HG03342 (cell line): ENCODE measurements at regions not wholly inside any gene's neighbourhood (a gene's known extent, or its start where the extent isn't known, plus 50 kb on each side); places are given as distances from the start of the nearest gene placed in this dataset.
"Not testable (repeated sequence)": the region's sequence is repeated elsewhere in the genome, so short reads cannot be mapped to it uniquely, and the experiment has no call there.

Source experiments
- ATAC-seq: cut with Tn5 transposase; IDR thresholded peaks from one replicate; pipeline ENCODE4 v1.9.1; 2021; ENCODE audit warnings: mild to moderate bottlenecking, moderate library complexity; ENCODE audit not compliant: unreplicated experiment

DNA sequence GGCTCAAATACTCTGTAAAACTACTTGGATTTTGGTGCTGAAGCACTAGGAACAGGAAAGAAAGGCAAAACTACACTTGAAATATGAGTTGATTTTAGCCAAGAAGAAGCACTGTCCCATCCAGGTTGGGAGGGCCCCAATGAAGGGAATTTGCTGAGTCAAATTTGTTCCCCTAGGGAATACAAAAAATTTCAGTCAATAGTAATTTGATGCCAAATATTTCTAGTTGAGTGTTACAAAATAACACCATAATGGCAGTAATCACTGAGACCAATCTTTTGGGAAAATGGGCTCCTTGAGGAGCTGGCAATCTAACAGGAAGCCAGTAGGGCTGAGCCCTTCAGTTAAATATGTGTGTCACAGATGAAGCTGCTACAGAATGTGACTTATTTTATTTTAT lies 896.9 kb downstream of the DIPK2A start:
- ATAC-seq = no peak

DNA sequence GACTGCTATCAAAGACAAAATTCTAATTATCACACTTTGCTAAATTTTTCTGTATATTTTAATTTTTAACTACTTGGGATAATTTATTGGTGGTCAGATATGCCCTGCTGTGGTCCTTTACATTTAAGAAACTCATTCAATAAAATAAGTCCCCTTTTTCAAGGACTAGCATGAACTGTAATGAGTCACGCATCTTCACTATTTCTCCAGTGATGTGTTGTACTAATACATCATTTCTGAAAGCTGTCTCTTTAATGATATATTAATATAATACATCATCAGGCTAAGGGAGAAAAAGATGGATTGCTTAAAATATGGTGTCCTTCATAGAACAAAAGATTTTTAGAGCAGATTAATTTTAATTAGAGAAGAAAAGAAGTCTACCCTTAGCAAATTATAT lies 901.4 kb downstream of the DIPK2A start:
- ATAC-seq = no peak

DNA sequence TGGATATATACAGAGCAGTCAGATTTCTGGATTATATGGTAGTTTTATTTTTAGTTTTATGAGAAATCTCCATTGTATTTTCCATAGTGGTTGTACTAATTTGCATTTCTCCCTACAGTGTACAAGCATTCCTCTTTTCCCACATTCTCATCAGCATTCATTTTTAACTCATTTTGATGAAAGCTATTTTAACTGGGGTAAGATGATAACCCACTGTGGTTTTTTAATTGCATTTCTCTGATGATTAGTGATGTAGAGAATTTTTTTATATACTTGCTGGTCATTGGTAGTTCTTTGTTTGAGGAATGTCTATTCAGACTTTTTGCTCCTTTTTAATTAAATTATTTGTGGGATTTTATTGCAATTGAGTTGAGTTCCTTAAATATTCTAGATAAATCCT lies 903.6 kb downstream of the DIPK2A start:
- ATAC-seq = no peak

DNA sequence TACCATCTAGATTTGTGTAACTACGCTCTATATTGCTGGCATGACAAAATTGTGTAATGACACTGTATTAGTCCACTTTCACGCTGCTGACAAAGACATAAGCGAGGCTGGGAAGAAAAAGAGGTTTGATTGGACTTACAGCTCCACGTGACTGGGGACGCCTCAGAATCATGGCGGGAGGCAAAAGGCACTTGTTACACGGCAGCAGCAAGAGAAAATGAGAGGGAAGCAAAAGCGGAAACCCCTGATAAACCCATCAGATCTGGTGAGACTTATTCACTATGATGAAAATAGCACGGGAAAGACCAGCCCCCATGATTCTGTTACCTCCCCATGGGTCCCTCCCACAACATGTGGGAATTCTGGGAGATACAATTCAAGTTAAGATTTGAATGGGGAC lies 905.7 kb downstream of the DIPK2A start:
- ATAC-seq = no peak

DNA sequence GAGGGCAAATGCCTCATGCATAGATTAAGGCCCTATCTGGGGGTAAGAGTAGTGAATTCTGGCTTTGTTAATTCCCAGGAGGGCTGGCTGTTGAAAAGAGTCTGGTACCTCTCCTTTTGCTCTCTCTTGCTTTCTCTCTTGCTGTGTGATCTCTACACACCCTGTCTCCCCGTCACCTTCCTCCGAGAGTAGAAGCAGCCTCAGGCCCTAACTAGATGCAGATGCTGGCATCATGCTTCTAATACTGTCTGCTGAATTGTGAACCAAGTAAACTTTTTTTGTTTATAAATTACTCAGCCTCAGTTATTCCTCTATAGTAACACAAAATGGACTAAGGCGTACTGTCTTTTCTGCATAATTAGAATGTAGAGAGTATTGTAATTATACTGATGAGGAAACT lies 908.1 kb downstream of the DIPK2A start:
- no peak for ATAC-seq

DNA sequence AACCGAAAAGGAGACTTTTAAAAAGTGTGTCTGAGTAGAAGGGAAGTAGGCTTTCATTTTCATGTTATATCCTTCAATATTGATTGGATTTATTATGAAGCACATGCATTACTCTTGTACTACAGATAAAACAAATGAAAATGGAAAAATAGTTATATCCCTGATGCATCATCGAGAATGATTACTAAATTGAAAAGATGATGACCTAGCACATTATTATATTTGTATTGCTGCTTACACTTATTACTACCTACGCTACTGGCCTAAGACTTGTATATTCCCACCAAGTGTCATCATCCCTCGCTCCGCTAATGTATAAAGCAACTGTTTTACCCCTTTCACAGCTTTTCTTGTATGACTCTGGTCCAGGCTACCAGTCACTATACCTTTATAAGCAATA lies 922.4 kb downstream of the DIPK2A start:
- ATAC-seq = no peak

DNA sequence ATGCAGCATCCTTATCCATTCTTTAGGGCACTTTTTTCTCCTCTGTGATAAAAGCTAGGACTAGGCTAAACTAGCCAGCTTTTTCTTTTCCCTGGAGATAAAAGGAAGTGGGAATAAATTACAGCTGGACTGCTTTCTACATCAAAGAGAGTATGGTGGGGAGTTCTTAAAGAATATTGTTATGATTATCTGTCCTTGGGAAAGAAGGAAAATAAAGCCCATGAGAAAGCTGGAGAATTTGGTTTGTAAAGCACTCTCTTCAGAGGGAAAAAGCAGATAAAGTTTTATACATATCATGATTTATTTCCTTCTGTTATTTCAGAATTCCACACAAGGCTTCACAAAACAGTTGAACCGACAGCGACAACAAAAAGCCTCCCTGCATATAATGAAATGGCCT lies 923.0 kb downstream of the DIPK2A start:
- no peak for ATAC-seq

DNA sequence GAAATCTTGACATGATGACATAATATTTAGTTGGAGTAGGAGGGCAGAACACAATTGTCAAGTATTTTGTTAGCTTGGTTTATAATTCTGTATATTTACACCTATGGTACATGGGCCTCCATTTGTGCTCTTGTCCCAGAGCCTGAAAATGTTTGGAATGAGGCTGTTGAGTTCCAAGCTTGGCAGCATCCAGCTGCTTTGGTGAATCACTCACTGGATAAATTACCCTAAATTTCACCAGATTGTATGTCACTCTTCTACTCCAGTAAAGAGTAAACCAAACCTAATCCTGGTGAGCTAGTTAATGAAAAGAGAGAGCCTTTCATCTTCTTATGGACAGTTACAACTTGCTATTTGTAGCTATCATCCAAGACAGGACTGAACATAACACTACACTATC lies 928.7 kb downstream of the DIPK2A start:
- ATAC-seq = no peak

DNA sequence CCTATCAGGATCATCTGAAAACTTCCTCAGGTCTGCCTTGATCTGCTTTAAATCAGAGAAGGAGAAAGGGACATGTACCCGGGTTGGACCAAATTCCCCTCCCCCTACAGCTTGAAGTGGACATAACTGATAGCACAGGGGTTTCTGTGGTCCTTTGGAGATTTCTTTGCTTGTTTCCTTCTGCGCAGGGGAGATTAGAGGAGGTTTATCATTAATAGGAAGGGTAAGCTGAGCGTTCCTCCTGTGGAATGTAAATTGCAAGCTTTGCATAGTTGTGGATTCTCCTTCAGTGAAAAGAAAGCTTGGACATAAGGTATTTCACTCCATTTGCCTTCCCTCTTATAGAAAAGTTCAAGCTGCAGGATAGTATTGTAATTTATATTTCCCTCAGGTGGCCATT lies 936.0 kb downstream of the DIPK2A start:
- ATAC-seq = not testable (repeated sequence)

DNA sequence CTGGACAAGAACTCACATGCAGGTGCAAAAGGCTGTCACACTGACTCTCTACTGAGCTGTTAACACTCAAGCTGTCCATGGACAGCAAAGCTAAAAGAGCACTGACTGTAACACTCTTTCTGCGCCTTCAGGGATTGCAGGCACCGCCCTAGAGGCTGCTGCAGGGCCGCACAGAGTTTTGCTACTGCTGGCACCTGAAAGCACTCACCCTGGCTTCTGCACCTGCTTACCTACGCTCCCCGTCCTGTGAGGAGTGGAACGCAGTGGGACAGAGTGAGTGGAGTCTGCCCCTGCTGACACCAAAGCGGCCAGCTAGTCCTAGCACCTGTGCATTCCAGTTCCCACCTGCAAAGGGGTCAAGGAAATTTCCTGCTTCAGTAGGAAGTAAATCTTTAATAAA lies 941.3 kb downstream of the DIPK2A start:
- no peak for ATAC-seq

DNA sequence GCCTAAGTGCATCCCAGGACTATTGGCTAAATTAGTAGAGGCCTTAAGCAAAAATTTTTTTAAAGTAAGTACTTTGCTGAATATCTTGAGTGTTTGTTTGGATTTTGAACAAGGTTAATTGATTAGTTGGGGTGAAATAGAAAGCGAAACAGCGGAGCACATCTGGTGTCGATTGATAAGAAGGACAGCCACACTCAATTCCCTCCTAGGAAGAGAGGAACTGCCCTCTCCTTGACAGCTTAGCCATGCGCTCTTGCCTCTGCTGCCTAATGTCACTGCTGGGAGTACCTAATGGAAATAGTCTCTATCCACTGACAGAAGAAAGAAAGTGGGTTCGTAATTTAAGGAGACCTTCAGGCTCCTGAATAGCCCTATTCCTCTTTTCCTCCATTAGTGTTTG lies 943.6 kb downstream of the DIPK2A start:
- no peak for ATAC-seq

DNA sequence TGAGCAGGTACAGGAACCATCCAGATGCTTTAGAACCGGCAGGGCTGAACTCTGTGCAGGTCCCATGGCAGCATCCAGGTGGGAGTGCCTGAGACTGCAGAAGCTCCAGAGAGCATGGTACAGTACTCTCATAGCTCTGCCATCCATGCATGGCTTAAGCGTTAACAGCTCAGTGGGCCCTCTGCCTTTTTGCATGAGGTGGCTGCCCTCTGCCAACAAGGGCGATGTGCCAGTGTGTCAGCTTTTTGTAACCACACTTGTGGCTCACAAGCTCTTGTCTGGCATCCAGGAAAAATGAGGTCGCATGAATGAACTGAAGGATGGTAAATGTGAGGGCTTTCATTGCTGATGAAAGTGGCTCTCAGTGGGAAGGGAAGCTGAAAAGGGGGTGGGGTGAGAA lies 950.1 kb downstream of the DIPK2A start:
- no peak for ATAC-seq

DNA sequence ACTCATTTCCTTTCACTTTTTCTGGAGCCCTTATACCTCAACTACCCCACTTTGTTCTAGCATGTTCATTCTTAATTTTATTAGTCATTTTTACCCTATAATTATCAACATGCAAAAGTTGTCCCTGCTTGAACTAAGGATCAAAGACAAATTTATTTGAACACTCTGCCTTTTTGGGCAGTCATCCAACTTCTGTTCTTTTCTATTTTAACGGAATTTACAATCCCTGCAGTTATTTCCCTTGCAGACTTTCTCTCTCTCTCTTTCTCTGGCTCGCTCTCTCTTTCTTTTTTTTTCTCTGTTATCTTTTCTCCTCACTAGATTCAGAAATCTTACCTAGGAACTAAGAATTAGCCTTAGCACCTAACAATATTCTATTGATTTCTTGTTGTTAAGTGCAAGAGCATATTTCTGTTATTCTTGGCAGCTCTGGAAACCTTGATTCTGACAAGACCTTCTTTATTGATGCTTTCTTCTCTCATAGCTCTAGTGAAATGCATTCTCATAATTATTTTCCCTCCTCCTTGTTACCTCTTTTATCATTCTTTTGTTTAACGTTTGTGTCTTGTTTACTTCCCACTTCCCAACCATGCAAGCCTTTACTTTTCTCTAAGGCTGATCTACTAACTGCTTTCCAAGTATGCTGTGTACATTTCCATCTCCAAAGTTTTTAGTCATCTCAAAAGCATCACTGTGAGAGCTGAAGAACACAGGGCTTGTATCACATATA lies 951.6 kb downstream of the DIPK2A start:
- ATAC-seq = no peak

DNA sequence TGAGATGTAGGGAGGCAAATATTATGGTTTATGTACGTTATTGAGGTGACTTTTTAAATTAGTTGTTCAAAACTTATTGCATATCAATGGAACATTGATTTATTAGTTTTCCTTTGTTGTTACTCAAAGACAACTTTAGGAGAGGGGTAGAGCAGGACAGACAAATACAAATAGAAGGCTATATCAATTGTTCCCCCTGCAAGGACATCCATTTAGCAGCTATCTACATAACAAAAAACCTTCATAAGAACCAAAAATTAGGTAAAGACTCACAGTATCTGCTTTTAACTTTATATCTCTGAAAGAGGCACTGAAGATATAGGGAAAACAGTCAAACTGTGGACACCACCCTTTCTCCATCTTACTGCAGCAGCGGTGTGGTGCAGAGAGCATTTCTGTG lies 958.8 kb downstream of the DIPK2A start:
- ATAC-seq = no peak

DNA sequence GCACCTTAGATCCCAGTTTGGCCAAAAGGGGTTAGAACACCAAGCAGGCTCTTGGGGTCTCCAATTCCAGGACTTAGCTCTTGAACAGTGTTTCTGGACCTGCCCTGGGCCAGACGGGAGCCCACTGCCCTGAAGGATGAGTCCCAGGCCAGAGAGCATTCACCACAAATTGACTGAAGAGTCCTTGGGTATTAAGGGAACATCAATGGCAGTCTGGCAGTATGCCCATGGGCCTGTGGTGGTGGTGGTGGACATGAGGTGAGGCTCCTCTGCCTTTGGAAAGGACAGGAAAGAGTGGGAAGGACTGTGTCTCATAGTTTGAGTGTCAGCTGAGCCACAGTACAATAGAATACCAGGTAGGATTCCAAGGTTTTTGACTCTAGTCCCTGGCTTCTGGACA lies 960.0 kb downstream of the DIPK2A start:
- ATAC-seq = no peak

DNA sequence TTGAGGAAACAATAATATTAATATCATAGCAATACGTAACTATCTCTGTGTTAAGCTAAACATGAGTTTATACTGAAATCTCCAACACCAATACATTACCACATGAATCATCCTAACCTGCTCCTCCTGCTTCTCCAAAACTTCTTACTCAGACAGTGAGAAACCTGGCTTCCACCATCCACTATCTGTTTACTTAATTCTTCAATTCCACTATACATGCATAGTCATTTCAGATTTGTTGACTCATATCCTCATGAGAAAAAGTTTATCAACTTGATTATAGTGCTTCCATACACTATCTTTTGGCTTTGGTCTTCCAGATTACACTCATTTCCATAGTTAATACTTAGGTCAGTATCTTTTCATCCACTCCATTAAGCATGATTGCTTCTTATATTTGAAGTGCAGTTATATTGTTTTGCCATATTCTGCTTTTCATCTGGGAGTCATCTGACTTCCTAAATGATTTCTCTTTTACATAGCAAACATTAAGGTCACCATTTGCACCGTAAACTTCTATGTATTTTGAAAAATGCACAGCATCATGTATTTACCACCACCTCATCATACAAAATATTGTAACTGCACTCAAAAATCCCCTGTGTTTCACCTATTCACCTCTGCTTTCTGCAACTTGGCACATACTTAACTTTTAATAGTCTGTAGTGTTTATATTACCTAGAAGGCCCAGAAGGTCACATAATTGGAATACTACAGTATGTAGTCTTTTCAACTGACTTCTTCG lies 970.6 kb downstream of the DIPK2A start:
- ATAC-seq = no peak

DNA sequence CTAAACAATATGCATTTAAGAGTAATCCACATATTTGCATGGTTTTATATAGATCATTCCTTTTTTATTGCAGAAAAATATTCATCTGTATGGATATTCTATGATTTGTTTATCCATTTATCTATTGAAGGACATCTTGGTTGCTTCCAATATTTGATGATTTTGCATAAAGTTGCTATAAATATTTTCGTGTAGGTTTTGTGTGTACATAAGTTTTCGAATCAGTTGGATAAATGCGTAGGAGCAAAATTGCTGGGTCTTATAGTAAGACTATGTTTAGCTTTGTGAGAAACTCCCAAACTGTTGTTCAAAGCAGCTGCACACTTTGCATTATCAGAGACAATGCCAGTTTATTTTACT lies 971.2 kb downstream of the DIPK2A start:
- no peak for ATAC-seq

DNA sequence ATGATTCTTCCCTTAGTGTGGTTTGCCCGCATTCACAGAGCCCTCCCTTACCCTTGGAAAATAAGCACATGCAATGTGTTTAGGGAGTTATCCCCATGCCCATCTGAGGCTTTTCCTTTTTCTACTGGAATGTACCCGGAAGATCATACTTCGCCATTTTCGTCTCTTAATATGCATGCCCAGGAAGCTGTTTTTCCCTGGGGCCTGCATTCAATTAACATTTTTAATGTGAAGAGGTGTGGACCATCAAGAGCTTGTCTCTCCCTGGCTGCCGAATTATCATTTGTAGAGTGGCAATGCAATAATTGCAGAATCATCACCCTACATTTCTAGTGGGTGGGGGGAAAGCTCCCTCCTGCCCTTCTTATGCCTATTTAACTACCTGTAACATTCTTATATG lies 976.3 kb downstream of the DIPK2A start:
- no peak for ATAC-seq

DNA sequence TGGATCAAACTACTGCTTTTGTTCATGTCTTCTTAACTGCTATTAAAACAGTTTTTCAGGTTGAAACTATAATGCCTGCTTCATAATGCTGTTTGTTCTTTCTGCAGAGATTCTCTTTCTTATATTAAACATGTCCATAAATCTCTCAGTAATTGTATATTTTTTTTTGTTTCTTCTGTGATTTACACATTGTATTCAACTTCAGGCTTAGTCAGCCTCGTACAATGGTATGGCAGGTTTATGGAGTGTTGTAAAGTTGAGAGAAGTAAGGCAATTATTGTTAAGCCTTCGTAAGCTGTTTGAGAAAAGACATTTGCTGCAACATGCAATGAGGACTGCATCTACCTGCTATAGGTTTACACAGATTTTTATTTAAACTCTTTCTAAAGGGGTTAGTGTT lies 977.1 kb downstream of the DIPK2A start:
- no peak for ATAC-seq

DNA sequence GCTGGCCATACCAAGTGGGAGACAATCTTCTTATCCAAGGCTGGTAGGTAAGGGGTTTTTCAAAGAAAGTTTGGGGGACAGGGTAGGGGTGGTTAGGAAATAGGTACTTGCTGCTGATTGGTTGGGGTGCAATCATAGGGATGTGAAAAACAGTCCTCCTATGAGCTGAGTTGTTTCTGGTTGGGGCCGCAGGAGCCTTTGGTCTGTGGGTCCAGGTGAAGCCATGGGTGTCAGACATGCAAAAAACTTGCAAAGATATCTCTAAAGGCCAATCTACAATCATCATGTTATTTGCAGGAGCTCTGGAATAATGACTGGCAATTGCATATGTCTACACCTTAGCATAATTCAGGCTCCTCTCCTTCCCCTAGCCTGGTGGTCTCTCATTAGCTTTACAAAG lies 982.3 kb downstream of the DIPK2A start:
- no peak for ATAC-seq

DNA sequence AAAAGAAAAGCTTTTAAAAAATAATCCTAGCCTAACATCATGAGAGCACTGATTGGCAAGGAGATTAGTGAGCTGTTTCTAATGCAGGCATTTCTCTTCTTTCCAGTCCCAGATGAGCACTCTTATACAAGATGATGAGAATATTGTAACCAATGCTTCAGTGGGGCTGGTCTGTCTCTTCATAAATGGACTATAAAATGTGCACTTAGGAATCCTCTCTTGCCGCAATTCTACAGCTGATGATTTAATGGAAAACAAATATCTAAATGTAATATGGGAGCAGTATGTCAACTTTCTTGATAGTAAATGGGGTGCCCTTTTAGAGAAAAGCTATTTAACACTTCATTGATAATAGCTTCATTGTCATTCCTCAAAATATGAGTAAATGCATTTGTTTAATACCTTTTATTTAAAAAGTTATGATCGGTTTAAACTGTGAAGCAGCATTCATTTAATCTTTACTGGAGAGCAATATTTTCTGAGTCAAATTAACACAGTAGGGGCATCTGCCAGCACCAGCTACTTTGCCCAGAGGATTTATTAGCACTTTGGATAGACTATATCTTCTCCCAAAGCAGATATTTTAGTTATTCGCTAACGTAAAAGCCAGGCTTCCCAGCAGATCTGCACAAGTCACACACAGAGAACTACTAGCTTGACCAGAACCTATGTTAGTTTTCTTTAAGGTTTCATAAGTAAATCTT lies 985.9 kb downstream of the DIPK2A start:
- no peak for ATAC-seq

DNA sequence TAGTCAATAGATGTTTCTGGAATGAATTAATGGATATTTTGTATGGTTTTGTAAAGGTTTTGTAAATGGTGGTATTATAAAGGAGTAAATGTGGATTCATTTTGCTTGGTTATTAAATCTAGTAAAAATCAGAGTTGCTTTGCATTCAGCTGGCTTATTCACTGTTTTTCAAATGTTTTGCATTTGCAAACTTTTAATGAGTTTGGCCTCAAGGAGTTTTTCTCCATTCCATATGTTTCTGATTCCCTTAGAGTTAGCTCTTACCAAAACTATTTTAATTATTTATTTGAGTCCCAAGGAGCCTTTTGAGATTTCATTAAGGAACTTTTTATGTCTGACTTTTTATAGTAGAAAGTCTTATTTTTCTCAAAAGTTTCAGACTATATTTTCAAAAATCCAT lies 992.2 kb downstream of the DIPK2A start:
- ATAC-seq = no peak
